HG02588 (cell line): ENCODE measurements at regions not wholly inside any gene's neighbourhood (a gene's known extent, or its start where the extent isn't known, plus 50 kb on each side); places are given as distances from the start of the nearest gene placed in this dataset.

ENCODE experiments used
- ATAC-seq: cut with Tn5 transposase; IDR thresholded peaks from one replicate; pipeline ENCODE4 v1.9.1; 2021; ENCODE audit warnings: mild to moderate bottlenecking, moderate library complexity; ENCODE audit not compliant: unreplicated experiment

GRCh38 chr12:97267594-97268202 lies 194.9 kb upstream of the RMST start:
- no peak for ATAC-seq

GRCh38 chr12:97272471-97272870 lies 190.1 kb upstream of the RMST start:
- no peak for ATAC-seq

GRCh38 chr12:97274386-97274785 lies 188.2 kb upstream of the RMST start:
- no peak for ATAC-seq

- no peak for ATAC-seq
Measured at GRCh38 chr12:97275256-97275655, 187.3 kb upstream of the RMST start.

- ATAC-seq: no peak
Measured at GRCh38 chr12:97275728-97276590, 186.6 kb upstream of the RMST start.

GRCh38 chr12:97276661-97277429 lies 185.8 kb upstream of the RMST start:
- no peak for ATAC-seq

- no peak for ATAC-seq
Measured at GRCh38 chr12:97283297-97283696, 179.3 kb upstream of the RMST start.

GRCh38 chr12:97288531-97288930 lies 174.1 kb upstream of the RMST start:
- ATAC-seq: no peak

- no peak for ATAC-seq
Measured at GRCh38 chr12:97292588-97292987, 170.0 kb upstream of the RMST start.

- ATAC-seq: no peak
Measured at GRCh38 chr12:97293541-97293940, 169.1 kb upstream of the RMST start.

GRCh38 chr12:97299847-97300246 lies 162.8 kb upstream of the RMST start:
- ATAC-seq: no peak

- no peak for ATAC-seq
Measured at GRCh38 chr12:97300431-97300830, 162.2 kb upstream of the RMST start.

GRCh38 chr12:97300891-97301290 lies 161.7 kb upstream of the RMST start:
- ATAC-seq: no peak

- no peak for ATAC-seq
Measured at GRCh38 chr12:97301576-97301975, 161.0 kb upstream of the RMST start.

- no peak for ATAC-seq
Measured at GRCh38 chr12:97305651-97306050, 157.0 kb upstream of the RMST start.

GRCh38 chr12:97306147-97306546 lies 156.5 kb upstream of the RMST start:
- ATAC-seq: peak; percentile 96

GRCh38 chr12:97308576-97309198 lies 153.9 kb upstream of the RMST start:
- ATAC-seq: no peak

GRCh38 chr12:97309921-97310320 lies 152.7 kb upstream of the RMST start:
- no peak for ATAC-seq

GRCh38 chr12:97312570-97313135 lies 150.0 kb upstream of the RMST start:
- no peak for ATAC-seq

GRCh38 chr12:97313471-97314190 lies 149.0 kb upstream of the RMST start:
- ATAC-seq: no peak
